ENCODE measurements at regions not wholly inside any gene's neighbourhood (a gene's known extent, or its start where the extent isn't known, plus 50 kb on each side); places are given as distances from the start of the nearest gene placed in this dataset.

GRCh38 chr17:72534265-72534664 lies 413.4 kb downstream of the SOX9 start:
- DNase-seq: no peak

GRCh38 chr17:72534776-72535175 lies 414.0 kb downstream of the SOX9 start:
- no peak for DNase-seq

GRCh38 chr17:72535346-72535745 lies 414.5 kb downstream of the SOX9 start:
- no peak for DNase-seq

- DNase-seq: no peak
Observed at GRCh38 chr17:72535779-72536178, 415.0 kb downstream of the SOX9 start.

GRCh38 chr17:72536788-72537187 lies 416.0 kb downstream of the SOX9 start:
- DNase-seq: no peak

- DNase-seq: no peak
Observed at GRCh38 chr17:72538443-72538842, 417.6 kb downstream of the SOX9 start.

GRCh38 chr17:72538901-72539352 lies 418.1 kb downstream of the SOX9 start:
- no peak for DNase-seq

- peak; percentile 55 for DNase-seq
Observed at GRCh38 chr17:72539981-72540897, 419.4 kb downstream of the SOX9 start.

- no peak for DNase-seq
Observed at GRCh38 chr17:72542317-72542716, 421.5 kb downstream of the SOX9 start.

GRCh38 chr17:72545766-72546165 lies 424.9 kb downstream of the SOX9 start:
- peak; percentile 19 for DNase-seq

- no peak for DNase-seq
Observed at GRCh38 chr17:72553051-72553755, 432.4 kb downstream of the SOX9 start.

GRCh38 chr17:72554508-72554907 lies 433.7 kb downstream of the SOX9 start:
- DNase-seq: no peak

- no peak for DNase-seq
Observed at GRCh38 chr17:72555052-72555451, 434.2 kb downstream of the SOX9 start.

- peak; percentile 53 for DNase-seq
Observed at GRCh38 chr17:72556944-72557826, 436.4 kb downstream of the SOX9 start.

GRCh38 chr17:72558971-72559476 lies 438.2 kb downstream of the SOX9 start:
- DNase-seq: no peak

- DNase-seq: peak; percentile 43
Observed at GRCh38 chr17:72560303-72561247, 439.8 kb downstream of the SOX9 start.

GRCh38 chr17:72561266-72561665 lies 440.4 kb downstream of the SOX9 start:
- no peak for DNase-seq

GRCh38 chr17:72561680-72562079 lies 440.9 kb downstream of the SOX9 start:
- no peak for DNase-seq

- DNase-seq: no peak
Observed at GRCh38 chr17:72562615-72563188, 441.9 kb downstream of the SOX9 start.

GRCh38 chr17:72563952-72564351 lies 443.1 kb downstream of the SOX9 start:
- DNase-seq: no peak

GRCh38 chr17:72565006-72565405 lies 444.2 kb downstream of the SOX9 start:
- no peak for DNase-seq
